HG03354 (cell line): ENCODE measurements at regions not wholly inside any gene's neighbourhood (a gene's known extent, or its start where the extent isn't known, plus 50 kb on each side); places are given as distances from the start of the nearest gene placed in this dataset.

ENCODE experiments used
- ATAC-seq: cut with Tn5 transposase; IDR thresholded peaks from one replicate; pipeline ENCODE4 v1.9.1; 2021; ENCODE audit warnings: mild to moderate bottlenecking; ENCODE audit not compliant: unreplicated experiment, poor library complexity, severe bottlenecking

DNA sequence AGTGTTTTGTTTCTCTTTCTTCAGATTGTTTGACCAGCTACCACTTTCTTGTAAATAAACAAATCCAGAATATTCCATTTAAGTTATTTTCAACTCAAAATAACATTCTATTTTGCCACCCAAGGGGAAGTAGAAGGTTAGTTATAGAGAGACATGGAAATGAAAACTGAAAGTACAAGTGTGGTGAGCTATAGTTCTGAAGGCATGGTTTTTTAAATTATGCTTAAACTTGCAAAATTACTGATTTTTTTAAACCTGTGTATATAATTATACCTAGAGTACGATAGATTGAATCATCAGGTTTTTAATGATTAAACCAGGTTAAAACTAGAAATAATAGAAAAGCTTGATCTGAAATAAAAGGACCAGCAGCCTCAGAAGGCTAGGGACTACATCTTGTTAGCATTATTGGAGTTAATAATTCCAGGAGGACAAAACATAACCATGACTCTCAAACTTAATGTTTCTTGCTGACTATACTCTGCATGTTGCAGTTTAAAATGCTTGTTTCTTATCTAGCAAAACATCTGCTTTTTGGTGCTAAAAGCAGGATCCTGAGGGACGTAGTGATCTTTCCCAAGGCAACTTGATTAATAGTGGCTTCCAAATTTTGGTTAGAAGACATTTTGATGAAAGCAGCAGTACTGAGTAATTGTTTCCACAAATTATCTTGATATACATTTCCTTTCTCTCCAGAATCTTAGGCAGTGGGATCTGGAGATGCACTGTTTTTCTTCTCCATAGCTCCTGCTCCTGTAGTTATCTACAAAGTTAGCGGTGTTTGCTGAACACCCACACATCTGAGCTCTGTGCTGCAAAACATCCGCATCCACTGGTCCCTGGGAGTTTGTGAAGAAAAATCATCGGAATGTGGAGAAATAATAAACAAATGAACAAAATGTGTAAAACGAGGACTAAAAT is 327.2 kb upstream of the PKDCC start:
- peak; percentile 75 for ATAC-seq

GRCh38 chr2:41722668-41723369 is 325.0 kb upstream of the PKDCC start:
- no peak for ATAC-seq

- ATAC-seq: no peak
Observed at GRCh38 chr2:41723526-41723925, 324.3 kb upstream of the PKDCC start.

DNA sequence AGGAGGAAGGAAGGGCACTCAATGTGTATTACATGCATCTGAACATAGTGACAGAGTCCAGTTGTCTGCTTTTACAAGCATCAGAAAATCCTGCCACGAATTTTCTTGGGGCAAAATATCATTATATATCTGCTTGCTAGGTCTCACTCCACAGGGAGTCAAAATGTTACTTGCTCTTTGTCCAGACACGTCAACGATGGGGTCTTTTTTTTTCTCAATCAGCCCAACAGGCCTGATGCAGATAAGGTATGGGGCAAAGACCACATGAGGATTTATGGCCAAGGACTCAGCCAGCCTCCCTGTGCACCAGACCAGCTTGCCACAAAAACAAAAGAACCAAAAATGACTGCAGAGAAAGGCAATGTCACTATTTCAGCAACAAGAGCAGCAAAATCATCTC is 323.4 kb upstream of the PKDCC start:
- no peak for ATAC-seq

DNA sequence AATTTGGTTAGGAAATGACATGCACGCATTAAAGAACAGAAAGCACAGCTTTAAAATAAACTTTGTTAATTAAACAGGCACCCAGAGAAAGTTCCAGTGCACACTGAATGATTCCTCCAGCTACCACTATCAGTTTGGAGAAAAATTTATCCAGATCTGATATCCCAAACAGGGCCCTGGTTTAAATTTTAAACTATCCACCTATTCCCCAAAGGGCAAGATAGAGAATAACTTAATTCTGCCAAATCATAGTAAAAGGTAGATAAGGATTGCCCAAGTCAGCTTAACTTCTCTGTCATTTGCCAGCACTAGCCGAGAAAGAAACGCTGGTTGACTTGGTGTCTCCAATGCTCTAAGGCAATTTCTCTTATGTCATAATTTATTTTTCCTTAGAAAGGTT is 321.9 kb upstream of the PKDCC start:
- ATAC-seq: no peak

GRCh38 chr2:41726364-41726763 is 321.5 kb upstream of the PKDCC start:
- no peak for ATAC-seq

- no peak for ATAC-seq
Observed at GRCh38 chr2:41727152-41727551, 320.7 kb upstream of the PKDCC start.

GRCh38 chr2:41727711-41728110 is 320.1 kb upstream of the PKDCC start:
- ATAC-seq: no peak

- ATAC-seq: no peak
Observed at GRCh38 chr2:41728788-41729338, 319.0 kb upstream of the PKDCC start.

DNA sequence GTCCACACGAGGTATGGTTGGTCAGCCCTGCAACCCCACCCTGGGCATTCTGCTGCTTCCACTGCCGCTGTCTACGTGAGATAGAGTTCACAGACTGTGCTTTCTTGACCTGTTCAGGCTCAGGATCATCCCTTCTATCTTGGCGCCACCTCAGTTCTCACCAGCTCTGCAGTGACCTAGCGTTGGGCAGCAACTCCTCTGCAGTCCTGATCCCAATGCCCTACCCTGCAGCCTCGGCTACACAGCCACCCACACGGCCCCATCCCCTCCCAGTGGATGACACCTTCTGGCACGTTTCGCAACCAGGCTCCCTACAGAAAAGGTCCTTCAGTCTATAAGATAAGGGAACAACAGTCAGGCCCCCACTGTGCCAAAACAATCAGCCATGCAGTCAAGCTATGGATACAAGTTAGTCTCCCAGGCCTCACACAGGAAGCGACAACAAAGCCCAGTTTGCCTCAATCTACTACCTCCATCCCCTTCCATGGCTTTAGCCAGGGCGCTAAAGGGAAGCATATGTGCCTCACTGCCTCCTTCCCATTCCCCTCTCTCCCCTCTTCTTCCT is 317.9 kb upstream of the PKDCC start:
- no peak for ATAC-seq

DNA sequence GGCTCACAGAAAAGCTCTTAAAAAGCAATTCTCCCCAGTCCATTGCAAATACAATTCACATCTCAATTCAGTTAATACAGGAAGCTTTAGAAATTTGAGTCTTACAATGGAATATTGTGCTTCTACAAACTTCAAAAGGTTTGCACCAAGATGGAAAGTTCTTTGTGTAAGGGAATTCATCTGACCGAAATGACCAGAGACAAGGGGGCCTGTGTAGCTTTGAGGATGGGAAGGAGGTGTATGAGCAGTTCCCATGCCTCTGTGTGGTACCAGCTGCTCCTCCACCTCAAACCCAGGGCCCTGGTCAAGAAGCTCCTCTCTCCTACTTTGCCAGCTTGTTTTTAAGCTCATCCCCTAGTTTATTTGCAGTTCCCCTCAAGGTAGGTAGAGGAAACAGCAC is 312.8 kb upstream of the PKDCC start:
- no peak for ATAC-seq

DNA sequence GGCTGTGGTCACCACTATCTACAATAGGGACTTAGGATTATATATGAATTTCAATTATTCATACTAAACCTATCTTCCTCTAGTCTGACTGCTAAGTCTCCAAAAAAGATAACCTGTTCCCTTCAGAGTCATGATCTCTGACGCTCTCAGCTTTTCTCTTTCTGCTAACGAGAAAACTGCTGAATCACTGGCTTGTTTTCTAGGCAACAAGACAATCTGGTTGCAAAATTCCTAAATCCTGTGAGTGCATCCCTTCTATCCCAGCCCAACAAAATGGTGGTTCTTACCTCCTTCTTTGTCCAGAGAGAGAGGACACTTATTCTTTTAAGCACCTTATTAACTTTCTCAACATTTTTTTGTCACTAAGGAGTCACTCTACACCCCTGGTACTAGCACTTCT is 312.3 kb upstream of the PKDCC start:
- ATAC-seq: no peak

GRCh38 chr2:41736105-41736567 is 311.7 kb upstream of the PKDCC start:
- ATAC-seq: peak; percentile 93

GRCh38 chr2:41736586-41736985 is 311.2 kb upstream of the PKDCC start:
- peak; percentile 39 for ATAC-seq

- no peak for ATAC-seq
Observed at GRCh38 chr2:41737888-41738287, 309.9 kb upstream of the PKDCC start.

- peak; percentile 99 for ATAC-seq
Observed at GRCh38 chr2:41741951-41742595, 305.7 kb upstream of the PKDCC start.

DNA sequence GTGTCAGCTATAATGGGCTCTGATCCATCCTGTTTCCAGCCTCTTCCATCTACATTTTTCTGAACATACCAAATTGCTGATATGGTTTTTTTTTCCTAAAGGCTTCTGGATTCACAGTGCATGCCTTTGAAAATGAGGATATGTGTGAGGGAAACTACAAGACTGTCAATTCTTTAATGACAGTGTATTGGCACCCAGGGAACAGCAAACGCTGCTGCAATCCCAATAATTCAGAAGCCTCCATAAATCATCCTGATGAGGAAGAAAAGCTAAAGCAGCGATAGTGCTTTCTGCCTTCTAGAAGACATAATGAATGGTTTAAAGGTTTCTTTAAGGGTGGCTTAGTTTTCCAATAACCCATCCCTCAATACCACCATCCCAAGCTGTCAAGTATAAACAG is 304.5 kb upstream of the PKDCC start:
- ATAC-seq: no peak

DNA sequence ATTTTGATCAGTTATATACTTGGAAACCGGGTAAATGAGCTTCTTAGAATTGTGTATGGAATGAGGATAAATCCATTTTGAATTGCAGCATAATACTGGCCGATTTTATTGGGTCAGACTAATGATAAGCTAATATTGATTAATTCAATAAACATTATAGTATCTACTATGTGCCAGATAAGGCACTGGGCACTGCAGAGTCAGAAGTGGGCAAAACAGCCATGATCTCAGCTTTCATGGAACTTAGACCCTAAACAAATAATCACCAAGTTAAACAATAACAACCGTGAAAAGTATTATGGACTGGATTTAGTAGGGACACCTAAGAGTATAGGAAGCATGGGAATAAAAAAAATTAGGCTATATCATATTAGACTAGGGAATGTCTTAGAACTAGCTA is 297.0 kb upstream of the PKDCC start:
- no peak for ATAC-seq

DNA sequence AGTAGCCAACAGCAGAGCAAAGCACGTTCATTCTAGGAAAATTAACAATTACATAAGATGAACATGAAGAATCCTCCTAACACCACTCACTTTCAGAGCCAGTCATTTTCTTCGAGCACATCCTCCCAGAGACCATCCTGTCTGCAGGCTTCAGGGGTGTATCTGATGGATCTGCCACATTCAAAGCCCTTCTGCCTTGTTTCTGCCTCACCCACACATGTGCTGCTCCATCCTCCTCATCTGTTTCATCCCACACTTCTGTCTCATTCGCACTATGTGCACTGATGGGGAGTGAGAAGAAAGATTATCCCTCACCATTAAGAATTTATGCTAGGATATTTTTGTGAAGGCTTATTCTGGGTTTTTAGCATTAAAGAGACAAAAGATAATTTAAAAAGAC is 287.9 kb upstream of the PKDCC start:
- ATAC-seq: no peak

- no peak for ATAC-seq
Observed at GRCh38 chr2:41763141-41763540, 284.7 kb upstream of the PKDCC start.
